ENCODE measurements at regions not wholly inside any gene's neighbourhood (a gene's known extent, or its start where the extent isn't known, plus 50 kb on each side); places are given as distances from the start of the nearest gene placed in this dataset.
"Not testable (repeated sequence)": the region's sequence is repeated elsewhere in the genome, so short reads cannot be mapped to it uniquely, and the experiment has no call there.

GRCh38 chr2:95656553-95656952, 64.8 kb downstream of the TRIM43 start:
- TF ChIP-seq CTCF (conservative IDR thresholded peaks at IDR 0.05); ZFX (IDR thresholded peaks at IDR 0.05): not testable (repeated sequence)
